ENCODE measurements at regions not wholly inside any gene's neighbourhood (a gene's known extent, or its start where the extent isn't known, plus 50 kb on each side); places are given as distances from the start of the nearest gene placed in this dataset.

DNA sequence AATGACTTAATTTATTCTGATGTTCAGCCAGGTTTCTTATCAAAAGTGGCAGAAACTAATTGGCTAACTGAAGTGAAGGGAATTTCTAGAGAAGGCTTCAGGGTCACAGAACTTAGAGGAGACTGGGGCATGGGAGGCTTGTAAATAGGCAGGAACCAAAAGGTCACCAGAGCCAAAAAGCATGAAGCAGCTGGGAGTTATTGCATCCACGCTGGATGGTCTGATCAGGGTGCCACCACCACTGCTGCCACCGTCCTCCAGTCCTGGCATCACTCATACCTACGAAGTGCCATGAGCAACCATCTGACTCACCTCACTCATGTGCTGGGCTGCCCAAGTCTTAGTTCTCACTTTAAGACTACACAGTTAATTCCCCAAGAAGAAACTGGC is 82.5 kb upstream of the DPH5 start:
- H3K4me1 Mint-ChIP-seq (ENCODE audit: low read depth), result peaks cover 49% of the 10 kb centered on the region
- DNase-seq, result peak; percentile 51

DNA sequence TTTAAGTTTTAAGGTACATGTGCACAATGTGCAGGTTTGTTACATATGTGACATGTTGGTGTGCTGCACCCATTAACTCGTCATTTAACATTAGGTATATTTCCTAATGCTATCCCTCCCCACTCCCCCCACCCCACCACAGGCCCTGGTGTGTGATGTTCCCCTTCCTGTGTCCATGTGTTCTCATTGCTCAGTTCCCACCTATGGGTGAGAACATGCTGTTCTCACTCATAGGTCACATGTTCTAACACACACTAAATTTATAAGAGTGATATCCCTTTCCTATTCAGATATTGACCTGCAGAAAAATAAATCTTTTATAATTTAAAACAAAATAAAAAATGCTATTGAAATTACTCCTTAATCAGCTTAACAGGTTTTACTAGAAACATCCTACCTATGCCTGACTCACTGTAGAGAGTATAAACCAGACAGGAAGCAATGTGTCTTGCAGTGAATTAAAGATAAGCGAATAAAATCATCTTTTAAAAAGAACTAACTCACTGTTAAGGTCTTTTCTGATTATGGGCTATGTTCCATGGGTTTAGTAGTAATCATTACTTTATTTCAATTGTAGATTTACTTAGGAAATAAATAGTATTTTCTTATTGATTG is 82.0 kb upstream of the DPH5 start:
- Mint-ChIP-seq H3K27ac (no peak overlapping the region), H3K4me1 (ENCODE audit: low read depth) (peaks cover 47% of the 10 kb centered on the region), H3K9me3 (no peaks in the 10 kb centered on the region), H3K27me3 (no peaks in the 10 kb centered on the region), H3K4me3 (no peak overlapping the region), H3K36me3 (no peaks in the 10 kb centered on the region)
- ChIA-PET CTCF (interaction anchor here (0.6 kb wide), 2 partner anchors 34 to 66 kb away, joined by 3 read pairs; no protein-coding TSS in a partner anchor), POLR2A (no interaction called here)
- intact Hi-C loops (cut with micrococcal nuclease), result no loop called here
- no peak for DNase-seq

More for the DNA sequence above, 82.5 kb upstream of the DPH5 start:
- CTCF ChIA-PET, result interaction anchor here (0.6 kb wide), 1 partner anchor 33 kb away, joined by 3 read pairs; no protein-coding TSS in a partner anchor
- POLR2A ChIA-PET, result no interaction called here
- no peak overlapping the region for H3K27ac Mint-ChIP-seq
- intact Hi-C loops (cut with micrococcal nuclease), result no loop called here
- no peaks in the 10 kb centered on the region for H3K36me3 Mint-ChIP-seq
- H3K4me3 Mint-ChIP-seq, result no peak overlapping the region
- H3K27me3 Mint-ChIP-seq, result no peaks in the 10 kb centered on the region
- H3K9me3 Mint-ChIP-seq, result peaks cover 1% of the 10 kb centered on the region

DNA sequence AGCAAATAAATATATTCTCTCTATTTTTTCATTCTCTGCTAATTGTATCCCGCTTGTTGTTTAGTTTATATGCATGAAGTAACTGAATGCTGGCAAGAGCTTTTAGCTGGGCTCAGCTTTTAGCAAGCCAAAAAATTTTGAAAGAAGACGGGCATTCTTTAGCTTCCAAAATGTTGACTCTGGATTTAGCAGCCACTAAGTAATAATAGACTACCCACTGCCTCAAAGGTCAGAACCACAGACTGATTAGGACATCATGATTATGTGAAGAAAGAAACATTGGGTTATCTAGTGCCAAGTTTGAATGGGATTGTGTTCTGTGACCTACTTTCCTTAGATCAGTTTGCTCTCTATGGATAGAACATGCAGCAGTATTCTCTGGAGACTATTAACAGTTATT is 80.3 kb upstream of the DPH5 start:
- H3K27ac Mint-ChIP-seq, result no peak overlapping the region
- ChIA-PET CTCF (no interaction called here), POLR2A (no interaction called here)
- no peak overlapping the region for H3K4me3 Mint-ChIP-seq
- intact Hi-C loops (cut with micrococcal nuclease), result no loop called here
- H3K4me1 Mint-ChIP-seq (ENCODE audit: low read depth), result peaks cover 31% of the 10 kb centered on the region
- no peaks in the 10 kb centered on the region for H3K27me3 Mint-ChIP-seq
- no peaks in the 10 kb centered on the region for H3K36me3 Mint-ChIP-seq
- H3K9me3 Mint-ChIP-seq, result no peaks in the 10 kb centered on the region
- DNase-seq, result no peak

DNA sequence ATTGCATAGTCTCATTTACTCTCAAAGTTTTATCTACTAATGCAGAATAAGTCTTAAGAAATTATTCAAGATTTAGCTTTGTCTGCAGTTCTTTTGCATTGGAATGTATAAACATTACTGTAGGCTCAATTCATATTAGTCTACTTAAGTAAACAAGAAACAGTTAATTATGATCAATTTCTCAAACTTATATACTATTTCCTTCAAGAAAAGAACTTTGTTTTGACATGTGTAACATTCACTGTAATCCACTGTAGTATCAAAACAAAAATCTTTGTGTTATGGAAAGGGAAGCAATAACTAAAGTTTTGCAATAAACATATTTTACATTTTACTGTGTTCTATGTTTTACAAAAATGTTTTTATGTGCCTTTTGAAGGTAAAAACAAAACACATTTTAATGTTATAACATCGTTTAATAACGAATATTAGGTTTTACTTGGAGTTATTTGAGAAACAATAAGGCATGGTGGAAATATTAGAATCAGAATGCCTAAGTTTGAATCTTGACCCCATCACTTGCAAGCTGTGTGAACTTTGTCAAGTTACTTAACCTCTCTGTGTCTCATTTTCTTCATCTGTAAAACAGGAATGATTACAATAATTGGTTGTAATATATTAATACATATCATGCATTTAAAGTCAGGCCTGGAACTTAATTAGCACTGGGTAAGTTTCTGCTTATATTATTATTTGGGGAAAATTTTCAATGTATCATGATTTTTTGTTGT is 77.0 kb upstream of the DPH5 start:
- H3K4me3 Mint-ChIP-seq, result no peak overlapping the region
- H3K27me3 Mint-ChIP-seq, result no peaks in the 10 kb centered on the region
- H3K9me3 Mint-ChIP-seq, result no peaks in the 10 kb centered on the region
- peaks cover 6% of the 10 kb centered on the region for H3K4me1 Mint-ChIP-seq (ENCODE audit: low read depth)
- DNase-seq, result no peak
- CTCF ChIA-PET, result no interaction called here
- intact Hi-C loops (cut with micrococcal nuclease), result loop anchor here (5.0 kb wide), 1 partner anchor 60 kb away; no protein-coding TSS in a partner anchor
- no peak overlapping the region for H3K27ac Mint-ChIP-seq
- POLR2A ChIA-PET, result no interaction called here
- H3K36me3 Mint-ChIP-seq, result no peaks in the 10 kb centered on the region

DNA sequence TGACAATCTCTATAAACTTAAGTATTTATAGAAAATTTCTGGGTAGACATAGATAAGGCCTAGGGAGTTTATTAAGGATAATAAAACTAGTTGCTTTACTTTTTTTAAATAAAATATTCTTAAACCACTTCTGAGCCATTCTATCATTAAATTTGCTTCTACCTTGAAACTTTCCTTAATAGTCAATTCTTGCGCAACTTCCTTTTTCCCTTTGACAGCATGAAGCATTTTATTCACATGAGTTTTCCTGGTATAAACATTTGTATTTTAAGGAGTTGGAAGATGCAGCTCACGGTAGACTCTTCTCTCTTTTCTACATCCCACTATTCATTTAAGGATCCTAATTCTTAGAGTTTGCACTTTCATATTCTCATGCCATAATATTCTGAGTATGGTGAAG is 75.8 kb upstream of the DPH5 start:
- H3K9me3 Mint-ChIP-seq, result no peaks in the 10 kb centered on the region
- H3K27ac Mint-ChIP-seq, result no peak overlapping the region
- DNase-seq, result no peak
- H3K4me1 Mint-ChIP-seq (ENCODE audit: low read depth), result no peaks in the 10 kb centered on the region
- H3K36me3 Mint-ChIP-seq, result no peaks in the 10 kb centered on the region
- no peaks in the 10 kb centered on the region for H3K27me3 Mint-ChIP-seq
- H3K4me3 Mint-ChIP-seq, result no peak overlapping the region
- ChIA-PET CTCF (no interaction called here), POLR2A (no interaction called here)
- intact Hi-C loops (cut with micrococcal nuclease), result loop anchor here (5.0 kb wide), 1 partner anchor 59 kb away; no protein-coding TSS in a partner anchor

DNA sequence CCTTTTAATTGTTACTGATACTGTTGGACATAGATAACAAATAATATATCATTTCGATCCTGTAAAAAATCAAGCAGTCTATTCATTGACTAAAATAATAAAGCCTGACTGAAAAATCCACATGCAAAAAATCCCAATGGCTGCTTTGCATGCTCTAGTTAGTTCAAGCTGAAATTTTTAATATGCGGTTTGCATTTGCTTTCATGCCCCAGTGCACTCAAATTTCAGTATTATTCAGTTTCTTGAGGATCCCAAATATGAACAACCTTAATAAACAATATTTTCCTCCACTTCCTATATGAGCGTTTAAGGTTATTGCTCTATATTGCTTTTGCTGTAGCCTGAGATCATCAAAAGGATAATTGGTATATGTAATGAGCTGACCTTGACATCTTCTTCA is 75.1 kb upstream of the DPH5 start:
- DNase-seq, result no peak
- POLR2A ChIA-PET, result no interaction called here
- no peaks in the 10 kb centered on the region for H3K4me1 Mint-ChIP-seq (ENCODE audit: low read depth)
- no peaks in the 10 kb centered on the region for H3K36me3 Mint-ChIP-seq
- no peaks in the 10 kb centered on the region for H3K9me3 Mint-ChIP-seq
- no peak overlapping the region for H3K4me3 Mint-ChIP-seq
- CTCF ChIA-PET, result no interaction called here
- no peaks in the 10 kb centered on the region for H3K27me3 Mint-ChIP-seq
- H3K27ac Mint-ChIP-seq, result no peak overlapping the region
- intact Hi-C loops (cut with micrococcal nuclease), result loop anchor here (5.0 kb wide), 1 partner anchor 58 kb away; no protein-coding TSS in a partner anchor

DNA sequence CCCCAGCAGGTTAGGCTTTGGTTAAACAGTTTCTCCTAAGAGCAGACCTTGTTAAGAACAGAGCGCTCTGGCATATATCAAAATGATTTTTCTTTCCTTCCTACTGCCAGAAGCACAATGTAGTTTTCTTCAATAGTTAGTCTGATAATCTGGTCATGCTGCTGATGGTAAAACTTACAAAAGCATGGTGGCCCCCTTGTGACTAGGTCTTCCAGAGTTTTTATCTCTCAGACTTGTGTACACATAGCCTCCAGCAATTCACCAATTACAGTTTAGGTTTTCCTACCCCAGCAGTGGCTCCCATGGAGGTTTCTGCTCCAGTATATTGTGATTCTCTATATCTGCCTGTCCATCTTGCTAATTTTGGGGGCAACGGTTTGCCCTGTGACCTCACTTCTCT is 73.3 kb upstream of the DPH5 start:
- POLR2A ChIA-PET, result no interaction called here
- H3K4me3 Mint-ChIP-seq, result no peak overlapping the region
- no peaks in the 10 kb centered on the region for H3K27me3 Mint-ChIP-seq
- no peak overlapping the region for H3K27ac Mint-ChIP-seq
- intact Hi-C loops (cut with micrococcal nuclease), result no loop called here
- CTCF ChIA-PET, result no interaction called here
- no peaks in the 10 kb centered on the region for H3K36me3 Mint-ChIP-seq
- H3K4me1 Mint-ChIP-seq (ENCODE audit: low read depth), result no peaks in the 10 kb centered on the region
- DNase-seq, result no peak
- no peaks in the 10 kb centered on the region for H3K9me3 Mint-ChIP-seq

DNA sequence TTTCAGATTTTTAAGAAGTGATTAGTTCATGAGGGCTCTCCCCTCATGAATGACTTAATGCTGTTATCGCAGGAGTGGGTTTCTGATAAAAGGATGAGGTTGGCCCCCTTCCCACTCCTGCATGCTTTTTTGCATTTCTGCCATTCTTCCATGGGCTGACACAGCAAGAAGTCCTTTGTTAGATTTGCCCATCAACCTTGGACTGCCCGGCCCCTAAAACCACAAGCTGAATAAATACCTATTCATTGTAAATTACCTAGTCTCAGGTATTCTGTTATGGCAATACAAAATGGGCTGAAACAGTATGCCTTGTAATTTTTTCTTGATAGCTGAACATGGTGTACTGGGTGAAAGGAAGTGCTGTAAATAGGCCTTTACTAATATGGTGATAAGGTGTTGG is 72.7 kb upstream of the DPH5 start:
- H3K27ac Mint-ChIP-seq, result no peak overlapping the region
- H3K4me1 Mint-ChIP-seq (ENCODE audit: low read depth), result no peaks in the 10 kb centered on the region
- no peak overlapping the region for H3K4me3 Mint-ChIP-seq
- no peaks in the 10 kb centered on the region for H3K36me3 Mint-ChIP-seq
- POLR2A ChIA-PET, result no interaction called here
- no peak for DNase-seq
- intact Hi-C loops (cut with micrococcal nuclease), result no loop called here
- H3K27me3 Mint-ChIP-seq, result no peaks in the 10 kb centered on the region
- CTCF ChIA-PET, result interaction anchor here (0.5 kb wide), 1 partner anchor 66 kb away, joined by 3 read pairs; no protein-coding TSS in a partner anchor
- H3K9me3 Mint-ChIP-seq, result no peaks in the 10 kb centered on the region

DNA sequence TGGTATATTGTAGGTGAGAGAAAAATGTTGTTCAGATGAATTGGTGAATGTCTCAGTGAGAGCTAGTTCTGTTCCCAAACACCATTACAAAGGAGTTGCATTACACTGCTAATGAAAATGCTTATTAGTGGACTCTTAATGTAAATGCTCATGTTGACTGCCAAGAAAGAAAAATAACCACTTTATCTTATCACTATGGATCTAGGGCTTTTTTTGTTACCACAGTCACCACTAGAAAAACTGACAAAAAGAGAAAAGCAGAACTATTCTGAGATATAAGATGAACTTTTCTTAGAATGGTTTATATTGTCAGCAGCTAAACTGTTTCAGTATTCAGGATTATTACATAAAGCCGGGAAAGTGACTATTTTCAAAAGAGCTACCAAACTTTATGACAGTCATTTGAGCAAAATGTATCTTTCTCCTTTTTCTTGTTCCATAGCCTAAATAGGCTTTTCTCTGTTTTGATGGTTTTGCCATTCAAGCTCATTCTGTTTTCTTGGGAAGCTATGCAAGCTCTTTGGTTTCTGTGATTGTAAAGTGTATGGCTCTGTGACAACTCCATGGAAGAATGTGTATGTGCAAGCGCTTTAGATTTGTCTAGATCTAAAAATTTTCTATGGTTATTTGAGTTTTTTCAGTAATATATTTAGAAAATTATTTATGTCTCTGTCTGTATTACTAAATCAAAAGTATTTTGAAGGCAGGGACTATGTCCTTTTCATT is 64.2 kb upstream of the DPH5 start:
- intact Hi-C loops (cut with micrococcal nuclease), result no loop called here
- Mint-ChIP-seq H3K27me3 (no peaks in the 10 kb centered on the region), H3K4me3 (no peak overlapping the region), H3K27ac (no peak overlapping the region), H3K36me3 (peaks cover 3% of the 10 kb centered on the region), H3K9me3 (no peaks in the 10 kb centered on the region), H3K4me1 (ENCODE audit: low read depth) (peaks cover 16% of the 10 kb centered on the region)
- ChIA-PET CTCF (interaction anchor here (1.6 kb wide), 1 partner anchor 268 kb away, joined by 3 read pairs; no protein-coding TSS in a partner anchor), POLR2A (interaction anchor here (1.3 kb wide), 1 partner anchor 88 kb away, joined by 3 read pairs; no protein-coding TSS in a partner anchor)
- no peak for DNase-seq

DNA sequence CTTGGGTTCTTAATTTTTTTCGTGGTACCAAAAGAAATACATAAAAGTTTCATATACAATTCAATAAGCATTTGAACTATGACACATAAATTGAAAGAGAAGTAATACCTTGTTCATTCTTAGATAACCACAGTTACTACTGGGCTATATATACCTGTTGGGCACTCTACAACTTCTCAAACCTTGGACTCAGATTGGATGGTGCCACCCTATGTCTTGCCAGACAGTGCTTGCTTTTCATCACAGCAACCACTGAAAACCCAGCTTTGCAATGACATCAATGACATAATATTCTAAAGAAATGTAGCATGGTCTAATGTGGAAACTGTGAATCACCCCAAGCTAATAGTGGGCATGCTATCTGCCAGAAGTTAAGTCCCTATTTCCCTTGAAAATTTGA is 62.8 kb upstream of the DPH5 start:
- intact Hi-C loops (cut with micrococcal nuclease), result no loop called here
- Mint-ChIP-seq H3K4me1 (ENCODE audit: low read depth) (peaks cover 20% of the 10 kb centered on the region), H3K27ac (no peak overlapping the region), H3K4me3 (no peak overlapping the region), H3K27me3 (no peaks in the 10 kb centered on the region), H3K36me3 (peaks cover 7% of the 10 kb centered on the region), H3K9me3 (no peaks in the 10 kb centered on the region)
- no peak for DNase-seq
- CTCF ChIA-PET, result interaction anchor here (1.5 kb wide), 1 partner anchor 202 kb away, joined by 4 read pairs; no protein-coding TSS in a partner anchor
- POLR2A ChIA-PET, result no interaction called here

DNA sequence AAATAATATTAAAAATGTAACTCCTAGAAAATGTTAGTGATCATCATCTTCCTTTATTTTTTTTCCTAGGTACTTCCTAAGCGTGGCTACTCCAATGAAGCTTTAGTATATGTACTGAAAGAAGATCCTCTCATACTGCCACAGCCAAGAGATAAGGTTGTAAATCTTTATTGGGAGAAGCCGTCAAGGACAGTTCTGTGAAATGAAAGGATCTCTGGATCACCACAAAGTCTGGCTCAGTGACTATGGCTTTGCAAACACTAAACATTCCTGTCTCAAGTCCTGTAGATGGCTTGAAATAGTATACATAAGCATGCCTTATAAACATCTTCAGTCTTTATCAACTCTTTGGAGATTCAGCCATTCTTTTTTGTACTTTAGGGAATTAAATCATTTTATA is 61.2 kb upstream of the DPH5 start:
- H3K9me3 Mint-ChIP-seq, result no peaks in the 10 kb centered on the region
- ChIA-PET CTCF (no interaction called here), POLR2A (no interaction called here)
- no peaks in the 10 kb centered on the region for H3K27me3 Mint-ChIP-seq
- no peak overlapping the region for H3K27ac Mint-ChIP-seq
- intact Hi-C loops (cut with micrococcal nuclease), result no loop called here
- peaks cover 34% of the 10 kb centered on the region for H3K4me1 Mint-ChIP-seq (ENCODE audit: low read depth)
- no peak overlapping the region for H3K4me3 Mint-ChIP-seq
- DNase-seq, result no peak
- peaks cover 7% of the 10 kb centered on the region for H3K36me3 Mint-ChIP-seq
